Epidermal melanocyte (primary cell): ENCODE measurements at regions not wholly inside any gene's neighbourhood (a gene's known extent, or its start where the extent isn't known, plus 50 kb on each side); places are given as distances from the start of the nearest gene placed in this dataset.
"Not testable (repeated sequence)": the region's sequence is repeated elsewhere in the genome, so short reads cannot be mapped to it uniquely, and the experiment has no call there.

Experiments
- DNase-seq: peaks from one replicate; pipeline ENCODE4 v3.0.0; 2011; ENCODE audit warnings: low spot score; ENCODE audit not compliant: insufficient read length

- DNase-seq, result no peak
These were observed 2022.0 kb upstream of the CELF4 start for GRCh38 chr18:39587586-39587985.

- no peak for DNase-seq
These were observed 2021.1 kb upstream of the CELF4 start for GRCh38 chr18:39586741-39587140.

- DNase-seq, result no peak
These were observed 2009.3 kb upstream of the CELF4 start for GRCh38 chr18:39574897-39575296.

GRCh38 chr18:39571511-39571910 lies 2005.9 kb upstream of the CELF4 start:
- DNase-seq, result no peak

- not testable (repeated sequence) for DNase-seq
These were observed 2000.1 kb upstream of the CELF4 start for GRCh38 chr18:39565551-39566230.

GRCh38 chr18:39564716-39565115 lies 1999.1 kb upstream of the CELF4 start:
- DNase-seq, result no peak

- no peak for DNase-seq
These were observed 1995.5 kb upstream of the CELF4 start for GRCh38 chr18:39561126-39561525.

- DNase-seq, result no peak
These were observed 1993.1 kb upstream of the CELF4 start for GRCh38 chr18:39558658-39559057.

GRCh38 chr18:39555496-39555895 lies 1989.9 kb upstream of the CELF4 start:
- no peak for DNase-seq

GRCh38 chr18:39550701-39551100 lies 1985.1 kb upstream of the CELF4 start:
- DNase-seq, result no peak

GRCh38 chr18:39549144-39549543 lies 1983.5 kb upstream of the CELF4 start:
- no peak for DNase-seq

- DNase-seq, result no peak
These were observed 1966.1 kb upstream of the CELF4 start for GRCh38 chr18:39531659-39532058.

GRCh38 chr18:39529358-39529757 lies 1963.8 kb upstream of the CELF4 start:
- DNase-seq, result no peak

GRCh38 chr18:39527465-39527864 lies 1961.9 kb upstream of the CELF4 start:
- DNase-seq, result no peak

GRCh38 chr18:39524370-39524769 lies 1958.8 kb upstream of the CELF4 start:
- DNase-seq, result no peak

- no peak for DNase-seq
These were observed 1957.7 kb upstream of the CELF4 start for GRCh38 chr18:39523281-39523680.

GRCh38 chr18:39521164-39521563 lies 1955.6 kb upstream of the CELF4 start:
- DNase-seq, result no peak

- DNase-seq, result no peak
These were observed 1954.1 kb upstream of the CELF4 start for GRCh38 chr18:39519741-39520140.

GRCh38 chr18:39515299-39515698 lies 1949.7 kb upstream of the CELF4 start:
- no peak for DNase-seq

- DNase-seq, result no peak
These were observed 1947.6 kb upstream of the CELF4 start for GRCh38 chr18:39513186-39513585.

- no peak for DNase-seq
These were observed 1941.2 kb upstream of the CELF4 start for GRCh38 chr18:39506581-39507330.

GRCh38 chr18:39500306-39500705 lies 1934.7 kb upstream of the CELF4 start:
- no peak for DNase-seq

GRCh38 chr18:39497821-39498220 lies 1932.2 kb upstream of the CELF4 start:
- no peak for DNase-seq
